ENCODE measurements at regions not wholly inside any gene's neighbourhood (a gene's known extent, or its start where the extent isn't known, plus 50 kb on each side); places are given as distances from the start of the nearest gene placed in this dataset.

GRCh38 chr2:212929116-212929515 is 222.3 kb downstream of the IKZF2 start (continued):
- TF ChIP-seq ZNF609 (CRISPR knock-in tag; IDR thresholded peaks at IDR 0.05; ENCODE audit: borderline replicate concordance) (no peak), LEF1 (IDR thresholded peaks at IDR 0.05) (no peak), E2F1 (CRISPR knock-in tag; IDR thresholded peaks at IDR 0.05) (no peak), TFAP4 (CRISPR knock-in tag; IDR thresholded peaks at IDR 0.05; ENCODE audit: borderline replicate concordance) (no peak), PCBP1 (IDR thresholded peaks at IDR 0.05; ENCODE audit: low read depth, low read length, poor library complexity, severe bottlenecking) (no peak), LARP7 (IDR thresholded peaks at IDR 0.05) (no peak)

All from K562 (cell line).